A549 (cell line): ENCODE measurements at regions not wholly inside any gene's neighbourhood (a gene's known extent, or its start where the extent isn't known, plus 50 kb on each side); places are given as distances from the start of the nearest gene placed in this dataset.

Experiments used
- CTCF ChIP-seq: fragments of >200 bp; sonication (Bioruptor Twin); formaldehyde crosslinking; IDR thresholded peaks from 3 replicates; pipeline ENCODE4 v1.5.1; 2016
- EP300 ChIP-seq, 2 experiments: fragments of >200 bp; sonication (Bioruptor Twin); formaldehyde crosslinking; IDR thresholded peaks; 2 replicates in 1 of 2; 3 replicates in 1 of 2; pipeline ENCODE4 v1.6.1; 2016 to 2017
- GATA3 ChIP-seq: IDR thresholded peaks from 2 replicates; pipeline ENCODE4 v1.6.1; 2012; ENCODE audit warnings: borderline replicate concordance
- MYC ChIP-seq: IDR thresholded peaks from 2 replicates; pipeline ENCODE4 v1.6.1; 2012; ENCODE audit warnings: mild to moderate bottlenecking, inconsistent platforms, low read length, improper control_type of control experiment, borderline replicate concordance
- PHF8 ChIP-seq: fragments of 200-600 bp; sonication (generic); IDR thresholded peaks from 2 replicates; pipeline ENCODE4 v1.6.1; 2016; ENCODE audit warnings: low read depth, mild to moderate bottlenecking, antibody characterized with exemption, moderate library complexity, borderline replicate concordance
- REST ChIP-seq: fragments of 200-600 bp; sonication (generic); IDR thresholded peaks from 2 replicates; pipeline ENCODE4 v1.6.1; 2016; ENCODE audit warnings: antibody characterized with exemption, mild to moderate bottlenecking, moderate library complexity
- SMC3 ChIP-seq: fragments of >200 bp; sonication (Bioruptor Twin); formaldehyde crosslinking; IDR thresholded peaks from 3 replicates; pipeline ENCODE4 v1.6.1; 2018; ENCODE audit warnings: inconsistent platforms
- ZC3H11A ChIP-seq: fragments of 450-650 bp; IDR thresholded peaks from 2 replicates; pipeline ENCODE4 v1.6.1; 2014; ENCODE audit warnings: antibody characterized with exemption, mild to moderate bottlenecking

GRCh38 chr11:71323876-71324526, 71.6 kb upstream of the SHANK2 start:
- no peak for TF ChIP-seq CTCF
- no peak for TF ChIP-seq PHF8
- no peak for TF ChIP-seq GATA3
- no peak for TF ChIP-seq EP300 (IDR thresholded peaks at IDR 0.05)
- no peak for TF ChIP-seq REST
- TF ChIP-seq MYC, result no peak
- TF ChIP-seq SMC3, result no peak
- no peak for TF ChIP-seq ZC3H11A
